Sigmoid colon (tissue), 6 donors: ENCODE measurements at regions not wholly inside any gene's neighbourhood (a gene's known extent, or its start where the extent isn't known, plus 50 kb on each side); places are given as distances from the start of the nearest gene placed in this dataset.

Experiments used
- DNase-seq: peaks from one replicate; pipeline ENCODE4 v3.0.0-alpha.2; 2019
- H3K27ac ChIP-seq, 4 donors: fragments of 200-600 bp; sonication (generic); one replicate each; pipeline ENCODE4 v1.5.1; 2016 to 2019; ENCODE audit warnings: mild to moderate bottlenecking in 1 of 4
- H3K27me3 ChIP-seq, 3 donors: fragments of 200-600 bp; sonication (generic); one replicate each; pipeline ENCODE4 v1.5.1; 2019; ENCODE audit warnings: mild to moderate bottlenecking in 1 of 3
- H3K36me3 ChIP-seq, 4 donors: fragments of 200-600 bp; sonication (generic); one replicate each; pipeline ENCODE4 v1.5.1; 2016 to 2019
- H3K4me1 ChIP-seq, 4 donors: fragments of 200-600 bp; sonication (generic); one replicate each; pipeline ENCODE4 v1.5.1; 2017 to 2019
- H3K4me3 ChIP-seq, 4 donors: fragments of 200-600 bp; sonication (generic); one replicate each; pipeline ENCODE4 v1.5.1; 2017 to 2019; ENCODE audit warnings: mild to moderate bottlenecking in 2 of 4, moderate library complexity in 1 of 4
- H3K9me3 ChIP-seq, 4 donors: fragments of 200-600 bp in 3 of 4; sonication (generic) in 3 of 4; one replicate each; pipeline versions ENCODE4 v1.5.1 to v1.6.1; 2013 to 2019
- EP300 ChIP-seq, 4 donors: sonication (generic); formaldehyde crosslinking; IDR thresholded peaks; one replicate each; pipeline ENCODE4 v1.6.1; 2017; ENCODE audit warnings: antibody characterized with exemption in 4 of 4
- POLR2A ChIP-seq, 2 donors: fragments of 450-650 bp; IDR thresholded peaks; one replicate each; pipeline ENCODE4 v1.6.1; 2016; ENCODE audit warnings: antibody characterized with exemption in 2 of 2, mild to moderate bottlenecking in 2 of 2, moderate library complexity in 2 of 2
- POLR2AphosphoS5 ChIP-seq, 4 donors: sonication (generic); formaldehyde crosslinking; IDR thresholded peaks; one replicate each; pipeline ENCODE4 v1.6.1; 2017; ENCODE audit warnings: antibody characterized with exemption in 4 of 4
- WGBS, 2 donors: extraction: QIAGEN DNeasy Blood & Tissue Kit; methylation state at CpG; one replicate each; pipeline ENCODE4 v1.1.7; 2013; 5-methylcytosine and 5-hydroxymethylcytosine counted together
- intact Hi-C: fragments of 100-400 bp; cut with DNase I; formaldehyde crosslinking; loops from one replicate; pipeline ENCODE4 v1.15.1; 2023
- TF ChIP-seq, protein P1 (sequence below), 4 experiments: fragments of 450-650 bp in 3 of 4; fragments of 200-600 bp in 1 of 4; IDR thresholded peaks; one replicate each; pipeline ENCODE4 v1.5.1; 2016 to 2019; ENCODE audit warnings: antibody characterized with exemption in 4 of 4, mild to moderate bottlenecking in 3 of 4, moderate library complexity in 2 of 4
- donor health status: healthy with polysubstance abuse.
- donor health status: healthy.

DNA sequence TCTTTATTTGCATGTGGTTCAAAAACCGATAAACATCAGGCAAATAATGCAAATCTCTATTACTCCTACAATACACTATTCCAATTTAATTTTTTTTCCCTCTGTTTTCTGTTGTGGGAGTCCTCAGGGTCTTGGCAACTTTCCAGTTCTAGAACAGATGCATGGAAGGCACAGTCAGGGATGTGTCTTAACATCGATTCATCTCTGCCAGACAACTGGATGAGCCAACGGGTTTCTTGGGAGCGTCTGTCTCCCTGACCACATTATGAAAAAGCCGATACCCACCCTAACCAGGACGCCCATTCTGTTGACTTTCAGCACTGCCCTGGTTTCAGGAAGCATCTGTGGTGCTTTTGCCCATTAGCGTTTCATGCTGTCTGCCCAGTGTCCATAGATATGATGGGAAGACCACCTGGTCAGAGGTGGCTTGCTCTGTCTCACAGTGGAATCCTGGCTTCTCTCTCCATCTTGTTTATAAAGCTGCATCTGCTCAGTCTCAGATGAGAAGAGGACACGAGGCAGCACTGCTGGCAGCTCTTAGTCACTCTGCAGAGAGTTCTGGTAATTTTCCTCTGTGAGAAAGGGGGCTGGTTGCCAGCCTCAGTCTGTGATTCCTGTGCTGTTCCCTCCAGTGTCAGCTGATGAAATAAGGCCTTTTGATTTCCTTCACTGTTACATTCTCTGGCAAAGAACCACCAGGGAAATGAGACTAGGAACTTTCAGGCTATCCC is 57.9 kb upstream of the KCNE4 start:
- no peaks in the 10 kb centered on the region for H3K27me3 ChIP-seq
- TF ChIP-seq EP300 (IDR thresholded peaks at IDR 0.05) = peak; percentile 84 to 95 (median 92)
- TF ChIP-seq POLR2AphosphoS5 (IDR thresholded peaks at IDR 0.05) = peak; percentile 98 to 100 (median 100)
- TF ChIP-seq, protein P1, sequence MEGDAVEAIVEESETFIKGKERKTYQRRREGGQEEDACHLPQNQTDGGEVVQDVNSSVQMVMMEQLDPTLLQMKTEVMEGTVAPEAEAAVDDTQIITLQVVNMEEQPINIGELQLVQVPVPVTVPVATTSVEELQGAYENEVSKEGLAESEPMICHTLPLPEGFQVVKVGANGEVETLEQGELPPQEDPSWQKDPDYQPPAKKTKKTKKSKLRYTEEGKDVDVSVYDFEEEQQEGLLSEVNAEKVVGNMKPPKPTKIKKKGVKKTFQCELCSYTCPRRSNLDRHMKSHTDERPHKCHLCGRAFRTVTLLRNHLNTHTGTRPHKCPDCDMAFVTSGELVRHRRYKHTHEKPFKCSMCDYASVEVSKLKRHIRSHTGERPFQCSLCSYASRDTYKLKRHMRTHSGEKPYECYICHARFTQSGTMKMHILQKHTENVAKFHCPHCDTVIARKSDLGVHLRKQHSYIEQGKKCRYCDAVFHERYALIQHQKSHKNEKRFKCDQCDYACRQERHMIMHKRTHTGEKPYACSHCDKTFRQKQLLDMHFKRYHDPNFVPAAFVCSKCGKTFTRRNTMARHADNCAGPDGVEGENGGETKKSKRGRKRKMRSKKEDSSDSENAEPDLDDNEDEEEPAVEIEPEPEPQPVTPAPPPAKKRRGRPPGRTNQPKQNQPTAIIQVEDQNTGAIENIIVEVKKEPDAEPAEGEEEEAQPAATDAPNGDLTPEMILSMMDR (IDR thresholded peaks at IDR 0.05) = no peak
- TF ChIP-seq POLR2A (IDR thresholded peaks at IDR 0.05) = no peak
- H3K36me3 ChIP-seq = no peaks in the 10 kb centered on the region
- peak overlapping the region in 1 of 4 donors; percentile 1 for H3K4me3 ChIP-seq
- H3K4me1 ChIP-seq = peaks cover 0 to 22% (median 20%) of the 10 kb centered on the region in 4 donors
- peak; percentile 98 for DNase-seq
- H3K27ac ChIP-seq = peak overlapping the region; percentile 65 to 86 (median 76)
- H3K9me3 ChIP-seq = no peaks in the 10 kb centered on the region
- intact Hi-C loops = loop anchor here (1.0 to 5.0 kb wide), 5 partner anchors 58 to 951 kb away; partner anchors contain the start of genes KCNE4 and WDFY1
- 62 to 73% methylated on average over 8 of the region's 8 CpGs for WGBS, 2 donors

DNA sequence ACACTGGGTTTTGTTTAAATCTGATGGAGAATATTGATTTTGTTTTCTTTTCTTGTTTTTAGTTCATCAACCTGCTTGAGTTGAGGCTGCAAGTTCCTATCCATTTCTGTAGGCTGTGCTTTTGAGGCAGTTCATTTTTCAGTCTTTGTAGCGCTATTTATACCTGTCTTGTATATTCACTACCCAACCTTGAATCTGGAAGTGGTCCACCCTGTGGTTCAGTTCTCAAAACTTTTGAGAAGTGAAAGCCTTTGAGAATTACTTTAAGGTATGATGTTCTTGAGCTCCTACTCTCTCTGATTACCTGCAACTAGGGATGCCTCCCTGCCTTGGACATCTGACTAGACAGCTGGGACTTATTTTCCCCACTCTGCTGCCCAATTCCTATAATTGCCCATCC is 53.5 kb upstream of the KCNE4 start:
- no peak overlapping the region for H3K27ac ChIP-seq
- no peaks in the 10 kb centered on the region for H3K27me3 ChIP-seq
- peaks cover 0 to 18% (median 17%) of the 10 kb centered on the region in 4 donors for H3K4me1 ChIP-seq
- 88 to 95% methylated on average over 1 of the region's 1 CpG for WGBS, 2 donors
- H3K4me3 ChIP-seq = no peak overlapping the region
- intact Hi-C loops = no loop called here
- no peak for TF ChIP-seq EP300 (IDR thresholded peaks at IDR 0.05)
- no peaks in the 10 kb centered on the region for H3K36me3 ChIP-seq
- H3K9me3 ChIP-seq = no peaks in the 10 kb centered on the region
- DNase-seq = no peak

DNA sequence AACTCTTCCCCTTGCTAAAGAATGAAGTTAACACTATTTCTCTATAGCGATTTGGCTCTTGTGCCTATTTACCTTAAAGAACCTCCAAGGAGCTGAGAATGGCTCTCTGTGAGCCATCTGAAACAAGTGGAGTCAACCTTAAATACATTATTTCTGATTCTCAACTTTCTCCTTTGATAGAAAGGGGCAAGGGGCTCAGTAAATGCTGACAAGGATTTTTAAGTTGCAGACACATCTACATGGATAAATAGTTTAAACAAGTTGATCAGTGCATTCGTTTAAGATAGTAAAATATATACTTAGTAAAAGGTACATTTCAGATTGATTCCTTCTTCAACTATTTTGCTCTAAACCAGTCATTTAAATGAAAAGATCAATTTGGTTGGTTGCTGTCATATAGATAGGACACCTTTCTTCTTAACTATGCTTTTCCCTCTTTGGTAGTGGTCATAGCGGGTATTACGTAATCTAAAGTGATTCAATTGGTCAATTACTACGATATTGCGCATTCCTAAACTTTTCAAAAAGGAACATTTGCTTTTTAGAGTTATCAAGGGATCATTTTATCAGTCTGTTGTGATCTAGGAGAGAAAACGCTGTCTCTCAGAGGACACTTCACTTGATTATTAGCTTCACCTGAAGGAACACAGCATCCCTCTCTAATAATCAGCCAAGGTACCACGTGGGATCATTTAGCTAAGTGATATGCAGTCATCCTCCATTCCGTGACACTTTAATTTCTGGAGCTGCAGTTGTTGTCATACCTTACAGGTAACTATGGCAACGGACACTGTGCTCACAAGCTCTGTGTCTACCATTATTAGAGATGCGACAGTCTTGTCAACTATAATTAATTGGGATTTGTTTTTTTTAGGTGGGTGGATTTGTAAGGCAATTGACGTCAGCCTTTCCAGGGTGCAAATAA is 50.9 kb upstream of the KCNE4 start:
- TF ChIP-seq EP300 (IDR thresholded peaks at IDR 0.05) (no peak), POLR2AphosphoS5 (IDR thresholded peaks at IDR 0.05) (no peak), POLR2A (IDR thresholded peaks at IDR 0.05) (no peak)
- TF ChIP-seq, protein P1 (IDR thresholded peaks at IDR 0.05) = no peak
- Histone ChIP-seq H3K27ac (no peak overlapping the region), H3K9me3 (no peaks in the 10 kb centered on the region), H3K4me1 (no peaks in the 10 kb centered on the region), H3K4me3 (no peak overlapping the region), H3K36me3 (no peaks in the 10 kb centered on the region), H3K27me3 (no peaks in the 10 kb centered on the region)
- WGBS, 2 donors = 86 to 87% methylated on average over 12 of the region's 12 CpGs
- intact Hi-C loops = no loop called here
- DNase-seq = no peak

- H3K36me3 ChIP-seq = no peaks in the 10 kb centered on the region
- WGBS, 2 donors = 90 to 92% methylated on average over 3 of the region's 3 CpGs
- intact Hi-C loops = no loop called here
- no peaks in the 10 kb centered on the region for H3K9me3 ChIP-seq
- no peaks in the 10 kb centered on the region for H3K27me3 ChIP-seq
- no peak for DNase-seq
- TF ChIP-seq, protein P1 (IDR thresholded peaks at IDR 0.05) = no peak
- TF ChIP-seq EP300 (IDR thresholded peaks at IDR 0.05) (no peak), POLR2A (IDR thresholded peaks at IDR 0.05) (no peak), POLR2AphosphoS5 (IDR thresholded peaks at IDR 0.05) (no peak)
- no peaks in the 10 kb centered on the region for H3K4me1 ChIP-seq
- no peak overlapping the region for H3K27ac ChIP-seq
- H3K4me3 ChIP-seq = no peak overlapping the region
Observed at GRCh38 chr2:223001797-223002175, 50.2 kb upstream of the KCNE4 start.
